GM13976 (cell line): ENCODE measurements at regions not wholly inside any gene's neighbourhood (a gene's known extent, or its start where the extent isn't known, plus 50 kb on each side); places are given as distances from the start of the nearest gene placed in this dataset.
"Not testable (repeated sequence)": the region's sequence is repeated elsewhere in the genome, so short reads cannot be mapped to it uniquely, and the experiment has no call there.

Experiments used
- DNase-seq: peaks from one replicate; pipeline ENCODE4 v3.0.0; 2012; ENCODE audit warnings: low spot score
- CTCF ChIP-seq: IDR thresholded peaks from 2 replicates; pipeline ENCODE4 v1.5.1; 2012; ENCODE audit warnings: borderline replicate concordance, mild to moderate bottlenecking; ENCODE audit not compliant: insufficient read depth; ENCODE audit errors: extremely low read depth, missing control alignments, control extremely low read depth
- in situ Hi-C: fragments of 300-500 bp; cut with MboI; formaldehyde crosslinking; loops from one replicate; pipeline ENCODE4 v1.12.0; 2022; ENCODE audit warnings: low sequenced_read_pairs, mixed read lengths, inconsistent platforms; ENCODE audit not compliant: unreplicated experiment

DNA sequence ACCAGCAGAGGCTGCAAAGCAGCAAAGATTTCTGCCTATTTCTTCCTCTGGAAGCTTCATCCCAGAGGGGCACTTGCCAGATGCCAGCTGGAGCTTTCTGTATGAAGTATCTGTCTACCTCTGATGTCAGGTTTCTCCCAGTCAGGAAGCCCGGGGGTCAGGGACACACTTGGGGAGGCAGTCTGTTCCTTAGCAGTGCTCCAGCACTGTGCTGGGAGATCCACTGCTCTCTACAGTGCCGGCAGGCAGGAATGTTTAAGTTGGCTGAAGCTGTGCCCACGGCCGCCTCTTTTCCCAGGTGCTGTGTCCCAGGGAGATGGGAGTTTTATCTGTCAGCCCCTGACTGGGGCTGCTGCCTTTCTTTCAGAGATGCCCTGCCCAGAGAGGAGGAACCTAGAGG lies 631.1 kb upstream of the HTR1E start:
- no peak for DNase-seq
- in situ Hi-C loops, result no loop called here
- TF ChIP-seq CTCF, result no peak

DNA sequence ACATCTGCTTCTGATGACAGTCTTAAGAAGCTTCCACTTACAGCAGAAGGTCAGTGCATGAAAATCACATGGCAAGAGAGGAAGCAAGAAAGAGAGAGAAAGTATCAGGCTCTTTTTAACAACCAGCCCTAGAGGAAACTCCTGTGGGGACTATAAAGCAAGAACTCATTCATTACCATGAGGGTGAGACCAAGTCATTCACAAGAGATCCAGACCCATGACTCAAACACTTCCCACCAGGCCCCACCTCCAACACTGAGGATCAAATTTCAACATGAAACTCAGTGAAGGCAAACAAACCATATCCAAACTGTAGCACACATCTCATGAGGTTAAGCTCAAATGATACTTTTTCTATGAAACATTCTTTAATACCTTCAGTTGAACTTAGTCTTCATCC lies 643.2 kb upstream of the SYNCRIP start:
- in situ Hi-C loops, result no loop called here
- no peak for DNase-seq
- no peak for TF ChIP-seq CTCF

DNA sequence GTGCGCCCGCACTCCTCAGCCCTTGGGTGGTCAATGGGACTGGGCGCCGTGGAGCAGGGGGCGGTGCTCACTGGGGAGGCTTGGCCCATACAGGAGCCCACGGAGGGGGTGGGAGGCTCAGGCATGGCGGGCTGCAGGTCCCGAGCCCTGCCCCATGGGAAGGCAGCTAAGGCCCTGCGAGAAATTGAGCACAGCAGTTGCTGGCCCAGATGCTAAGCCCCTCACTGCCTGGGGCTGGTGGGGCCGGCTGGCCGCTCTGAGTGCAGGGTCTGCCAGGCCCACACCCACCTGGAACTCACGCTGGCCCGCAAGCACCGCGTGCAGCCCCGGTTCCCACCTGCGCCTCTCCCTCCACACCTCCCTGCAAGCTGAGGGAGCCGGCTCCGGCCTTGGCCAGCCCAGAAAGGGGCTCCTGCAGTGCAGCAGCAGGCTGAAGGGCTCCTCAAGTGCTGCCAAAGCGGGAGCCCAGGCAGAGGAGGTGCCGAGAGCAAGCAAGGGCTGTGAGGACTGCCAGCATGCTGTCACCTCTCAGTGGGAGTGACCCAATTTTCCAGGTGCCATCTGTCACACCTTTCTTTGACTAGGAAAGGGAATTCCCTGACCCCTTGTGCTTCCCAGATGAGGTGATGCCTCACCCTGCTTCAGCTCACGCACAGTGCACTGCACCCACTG lies 642.3 kb upstream of the SYNCRIP start:
- DNase-seq, in situ Hi-C loops: not testable (repeated sequence)

GRCh38 chr6:86283596-86283995 lies 640.9 kb upstream of the SYNCRIP start:
- DNase-seq, in situ Hi-C loops: not testable (repeated sequence)

- TF ChIP-seq CTCF, result no peak
- in situ Hi-C loops, result no loop called here
- no peak for DNase-seq
Observed at GRCh38 chr6:86276056-86276455, 633.4 kb upstream of the SYNCRIP start.

DNA sequence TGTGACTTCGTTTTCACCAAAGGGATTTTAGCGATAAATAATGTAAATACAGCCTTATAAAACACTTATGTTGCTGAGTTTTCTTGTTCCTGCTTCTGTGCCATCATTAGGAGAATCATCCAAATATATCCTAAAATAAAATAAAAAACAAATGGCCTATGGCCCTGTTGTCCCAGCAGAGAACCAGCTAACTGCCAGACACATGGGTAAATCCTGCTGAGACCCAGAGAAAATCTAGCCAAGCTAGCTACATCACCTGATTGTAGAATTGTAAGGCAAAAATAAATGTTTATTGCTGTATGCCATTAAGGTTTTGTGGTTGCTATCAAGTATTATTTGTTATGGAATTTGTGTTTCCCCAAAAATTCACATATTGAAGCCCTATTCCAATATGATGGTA lies 631.2 kb upstream of the SYNCRIP start:
- TF ChIP-seq CTCF, result no peak
- no peak for DNase-seq
- in situ Hi-C loops, result no loop called here

DNA sequence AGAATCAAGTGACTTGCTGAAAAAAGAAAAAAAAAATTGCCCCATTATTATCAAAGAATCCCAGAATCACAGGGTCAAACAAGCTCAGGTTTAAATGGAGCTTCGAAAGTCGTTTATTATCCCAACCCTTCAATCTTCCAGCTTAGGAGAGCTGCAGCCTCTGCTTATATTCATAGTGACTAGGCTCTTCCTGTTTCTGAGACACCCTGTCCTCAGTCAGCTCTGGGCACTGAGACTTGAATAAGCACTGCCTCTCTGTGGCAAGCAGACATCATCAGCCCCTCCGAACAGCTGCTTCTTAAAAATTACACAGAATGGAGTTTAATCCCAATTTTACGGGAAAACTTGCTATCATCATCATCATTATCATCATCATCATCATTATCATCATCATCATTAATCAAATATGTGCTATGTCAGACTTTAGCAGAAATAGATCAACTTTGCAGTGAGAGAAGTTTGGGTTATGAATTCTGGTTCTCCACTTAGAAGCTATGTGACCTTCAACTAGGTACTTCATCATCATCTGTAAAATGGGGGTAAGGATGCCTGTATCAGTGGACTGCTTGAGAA lies 614.0 kb upstream of the SYNCRIP start:
- DNase-seq, result no peak
- no peak for TF ChIP-seq CTCF
- in situ Hi-C loops, result no loop called here

DNA sequence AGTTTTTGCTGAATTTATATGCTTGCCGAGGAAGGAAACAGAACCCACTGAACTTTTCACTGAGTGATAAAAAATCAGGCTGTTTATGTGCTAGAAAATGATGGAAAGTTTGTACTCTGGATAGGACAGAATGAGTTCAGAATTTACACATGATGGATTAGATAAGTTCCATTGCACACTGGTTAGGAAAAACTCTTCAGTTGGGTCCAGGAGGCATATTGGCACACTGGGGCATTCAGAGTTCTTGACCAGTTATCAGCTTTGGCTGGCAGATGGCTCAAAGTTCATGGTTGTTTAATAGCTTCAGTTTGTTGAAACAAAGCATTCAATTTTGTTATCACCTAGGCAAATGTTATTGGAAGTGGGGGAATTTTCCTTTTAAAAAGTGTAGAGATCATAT lies 613.3 kb upstream of the SYNCRIP start:
- in situ Hi-C loops, result no loop called here
- no peak for DNase-seq
- TF ChIP-seq CTCF, result no peak
